ENCODE measurements at regions not wholly inside any gene's neighbourhood (a gene's known extent, or its start where the extent isn't known, plus 50 kb on each side); places are given as distances from the start of the nearest gene placed in this dataset.

GRCh38 chr2:239512054-239512453, 111.2 kb upstream of the HDAC4 start:
- H3K4me1 ChIP-seq (ENCODE audit: insufficient read depth, low read length) = no peaks in the 10 kb centered on the region

DNA sequence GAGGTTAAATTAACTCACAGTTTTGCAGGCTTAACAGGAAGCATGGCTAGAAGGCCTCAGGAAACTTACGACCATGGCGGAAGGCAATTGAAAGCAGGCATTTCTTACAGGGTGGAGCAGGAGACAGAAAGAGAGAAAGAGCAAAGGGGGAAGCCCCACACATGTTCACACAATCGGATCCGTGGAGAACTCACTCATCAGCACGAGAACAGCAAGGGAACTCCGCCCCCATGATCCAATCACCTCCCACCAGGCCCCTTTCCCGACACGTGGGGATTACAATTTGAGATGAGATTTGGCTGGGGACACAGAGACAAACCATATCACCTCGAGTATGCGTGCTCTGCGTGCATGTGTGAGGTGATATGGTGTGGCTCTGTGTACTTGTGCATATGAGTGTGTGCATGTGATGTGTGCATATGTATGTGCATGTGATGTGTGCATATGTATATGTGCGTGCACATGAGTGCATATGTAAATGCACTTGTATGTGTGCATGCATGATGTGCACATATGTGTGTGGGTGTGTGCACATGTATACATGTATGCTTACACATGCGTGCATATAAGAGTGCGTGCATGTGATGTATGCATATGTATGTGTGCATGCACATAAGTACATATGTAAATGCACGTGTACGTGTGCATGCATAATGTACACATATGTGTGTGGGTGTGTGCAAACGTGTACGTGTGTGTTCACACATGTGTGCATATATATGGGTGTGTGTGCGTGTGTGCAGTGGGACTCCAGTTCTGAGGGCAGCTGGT, 108.7 kb upstream of the HDAC4 start:
- ATAC-seq (ENCODE audit: poor library complexity) (no peak), DNase-seq (peak in 1 of 14 experiments; percentile 18)
- H3K4me3 ChIP-seq (ENCODE audit: low read length) = no peak overlapping the region
- H3K9me3 Mint-ChIP-seq = no peaks in the 10 kb centered on the region
- POLR2A ChIA-PET = no interaction called here
- no peak overlapping the region for H3K4me3 Mint-ChIP-seq
- no peak overlapping the region for H3K27ac ChIP-seq (ENCODE audit: low read depth in 1 of 2, low read length in 2 of 2)
- intact Hi-C loops (cut with DNase I, micrococcal nuclease) = no loop called here
- no peaks in the 10 kb centered on the region for H3K27me3 Mint-ChIP-seq
- TF ChIP-seq CTCF (IDR thresholded peaks at IDR 0.05) = no peak
- no peaks in the 10 kb centered on the region for H3K4me1 Mint-ChIP-seq (ENCODE audit: low read depth)
- H3K27me3 ChIP-seq (ENCODE audit: control insufficient read depth in 1 of 2, insufficient read depth in 2 of 2, low read length in 2 of 2) = no peaks in the 10 kb centered on the region
- peaks cover 0 to 3% of the 10 kb centered on the region in 2 experiments for H3K9me3 ChIP-seq (ENCODE audit: control insufficient read depth in 1 of 2, insufficient read depth in 1 of 2, low read length in 2 of 2)
- H3K4me1 ChIP-seq (ENCODE audit: insufficient read depth, low read length) = no peaks in the 10 kb centered on the region
- no peak overlapping the region for H3K27ac Mint-ChIP-seq
- CTCF ChIA-PET = no interaction called here
- no peaks in the 10 kb centered on the region for H3K36me3 ChIP-seq (ENCODE audit: insufficient read depth, low read length)
- no peaks in the 10 kb centered on the region for H3K36me3 Mint-ChIP-seq (ENCODE audit: low read depth)

More at GRCh38 chr2:239512054-239512453, 111.2 kb upstream of the HDAC4 start:
- no peak for TF ChIP-seq CTCF (IDR thresholded peaks at IDR 0.05)
- H3K27me3 Mint-ChIP-seq = no peaks in the 10 kb centered on the region
- no peak overlapping the region for H3K4me3 Mint-ChIP-seq
- ATAC-seq (ENCODE audit: poor library complexity) (no peak), DNase-seq (no peak)
- no peaks in the 10 kb centered on the region for H3K4me1 Mint-ChIP-seq (ENCODE audit: low read depth)
- Histone ChIP-seq H3K27me3 (ENCODE audit: control insufficient read depth in 1 of 2, insufficient read depth in 2 of 2, low read length in 2 of 2) (peaks cover 0 to 2% of the 10 kb centered on the region in 2 experiments), H3K4me3 (ENCODE audit: low read length) (no peak overlapping the region), H3K36me3 (ENCODE audit: insufficient read depth, low read length) (no peaks in the 10 kb centered on the region), H3K9me3 (ENCODE audit: control insufficient read depth in 1 of 2, insufficient read depth in 1 of 2, low read length in 2 of 2) (peaks cover 0 to 3% of the 10 kb centered on the region in 2 experiments), H3K27ac (ENCODE audit: low read depth in 1 of 2, low read length in 2 of 2) (no peak overlapping the region)
- no peak overlapping the region for H3K27ac Mint-ChIP-seq
- ChIA-PET CTCF (no interaction called here), POLR2A (no interaction called here)
- intact Hi-C loops (cut with DNase I, micrococcal nuclease) = no loop called here
- no peaks in the 10 kb centered on the region for H3K9me3 Mint-ChIP-seq
- H3K36me3 Mint-ChIP-seq (ENCODE audit: low read depth) = no peaks in the 10 kb centered on the region

DNA sequence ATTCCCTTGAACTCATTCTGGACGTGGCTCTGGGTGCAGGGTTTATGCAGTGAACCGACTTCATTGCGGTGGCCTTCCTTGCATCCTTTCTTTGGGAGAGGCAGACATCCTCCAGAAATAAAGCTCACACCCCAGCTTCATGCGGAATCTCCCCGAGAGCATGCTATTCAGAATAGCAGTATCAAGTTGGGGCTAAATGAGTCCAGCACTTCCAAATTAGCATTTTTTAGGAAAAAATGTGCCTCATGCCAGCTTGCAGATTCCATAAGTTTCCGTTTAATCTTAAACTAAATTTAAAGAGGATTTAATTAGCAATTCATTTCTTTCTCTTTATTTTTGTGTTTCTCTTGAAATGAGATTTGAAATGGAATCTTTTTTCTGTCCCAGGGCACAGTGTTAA, 107.4 kb upstream of the HDAC4 start:
- H3K36me3 ChIP-seq (ENCODE audit: insufficient read depth, low read length) = no peaks in the 10 kb centered on the region
- no peak overlapping the region for H3K27ac Mint-ChIP-seq
- ChIA-PET POLR2A (no interaction called here), CTCF (no interaction called here)
- H3K36me3 Mint-ChIP-seq (ENCODE audit: low read depth) = no peaks in the 10 kb centered on the region
- H3K4me3 ChIP-seq (ENCODE audit: low read length) = no peak overlapping the region
- H3K9me3 ChIP-seq (ENCODE audit: control insufficient read depth in 1 of 2, insufficient read depth in 1 of 2, low read length in 2 of 2) = peaks cover 0 to 3% of the 10 kb centered on the region in 2 experiments
- intact Hi-C loops (cut with DNase I, micrococcal nuclease) = no loop called here
- no peak for TF ChIP-seq CTCF (IDR thresholded peaks at IDR 0.05)
- H3K27me3 ChIP-seq (ENCODE audit: control insufficient read depth in 1 of 2, insufficient read depth in 2 of 2, low read length in 2 of 2) = no peaks in the 10 kb centered on the region
- no peak overlapping the region for H3K4me3 Mint-ChIP-seq
- DNase-seq (no peak), ATAC-seq (ENCODE audit: poor library complexity) (no peak)
- H3K4me1 ChIP-seq (ENCODE audit: insufficient read depth, low read length) = no peaks in the 10 kb centered on the region
- H3K9me3 Mint-ChIP-seq = no peaks in the 10 kb centered on the region
- no peaks in the 10 kb centered on the region for H3K4me1 Mint-ChIP-seq (ENCODE audit: low read depth)
- no peaks in the 10 kb centered on the region for H3K27me3 Mint-ChIP-seq
- H3K27ac ChIP-seq (ENCODE audit: low read depth in 1 of 2, low read length in 2 of 2) = no peak overlapping the region
